Activated CD8-positive, alpha-beta memory T cell treated with anti-CD3 and anti-CD28 coated beads, Interleukin-2, amount 10 ng/mL, durations not matched to agents 7 days and 5 days (primary cell): ENCODE measurements at regions not wholly inside any gene's neighbourhood (a gene's known extent, or its start where the extent isn't known, plus 50 kb on each side); places are given as distances from the start of the nearest gene placed in this dataset.
"Not testable (repeated sequence)": the region's sequence is repeated elsewhere in the genome, so short reads cannot be mapped to it uniquely, and the experiment has no call there.

Experiments used
- ATAC-seq: fragments of 150-1000 bp; cut with Tn5 transposase; one replicate; pipeline ENCODE4 v1.10.0; 2021; ENCODE audit warnings: moderate library complexity
- CTCF ChIA-PET: fragments of 350-600 bp; sonication (Branson Sonifier 250); formaldehyde crosslinking; loops from one replicate; lab custom pipeline; 2021; ENCODE audit warnings: antibody characterized with exemption; lab: Charles Lee
- DNase-seq: peaks from one replicate; pipeline ENCODE4 v3.0.0-alpha.2; 2020
- H3K27ac Mint-ChIP-seq: one replicate; pipeline ENCODE4 v1.8.0; 2021; ENCODE audit warnings: mild to moderate bottlenecking, mixed read lengths
- H3K27me3 Mint-ChIP-seq: one replicate; pipeline ENCODE4 v1.8.0; 2021; ENCODE audit warnings: mixed read lengths
- H3K36me3 Mint-ChIP-seq: one replicate; pipeline ENCODE4 v1.8.0; 2021; ENCODE audit warnings: mild to moderate bottlenecking, mixed read lengths
- H3K4me1 Mint-ChIP-seq: one replicate; pipeline ENCODE4 v1.8.0; 2021; ENCODE audit warnings: mixed read lengths
- H3K4me3 Mint-ChIP-seq: one replicate; pipeline ENCODE4 v1.8.0; 2021; ENCODE audit warnings: mild to moderate bottlenecking, moderate library complexity, mixed read lengths
- H3K9me3 Mint-ChIP-seq: one replicate; pipeline ENCODE4 v1.8.0; 2022; ENCODE audit warnings: low read depth, mixed read lengths

DNA sequence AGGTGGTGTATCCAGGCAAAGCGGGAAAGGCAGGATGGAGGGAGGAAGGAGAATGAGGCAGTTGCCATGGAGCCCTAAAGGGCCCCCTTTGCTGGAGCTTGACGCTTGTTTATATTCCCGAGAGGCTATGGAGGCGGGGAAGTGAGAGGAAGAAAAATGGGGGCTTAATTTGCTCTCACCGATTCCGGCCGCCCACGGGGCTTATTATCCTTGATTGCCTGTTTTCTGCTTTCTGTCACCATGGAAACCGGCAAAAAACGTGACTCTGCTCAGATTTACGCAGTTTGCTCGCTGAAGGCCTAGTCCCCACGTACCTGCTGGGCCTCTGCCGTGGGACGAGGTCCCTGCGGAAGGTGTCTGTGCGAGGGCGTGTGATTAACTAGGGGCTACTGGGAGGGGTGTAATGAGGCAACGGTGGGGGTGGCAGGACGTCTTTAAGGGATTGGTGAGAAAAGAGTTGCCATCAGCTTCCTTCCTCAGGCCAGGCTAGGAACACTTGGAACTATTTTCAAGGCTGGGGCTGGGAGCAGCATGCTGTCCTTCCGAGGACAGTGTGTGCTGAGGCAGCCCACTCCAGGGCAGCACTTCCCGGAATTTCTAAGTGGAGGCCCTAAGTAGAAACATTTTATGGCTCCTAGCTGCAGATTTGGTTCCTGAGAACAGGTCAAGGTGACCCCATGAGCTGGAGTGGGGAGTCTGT, 110.8 kb upstream of the NDN start:
- Mint-ChIP-seq H3K36me3 (no peaks in the 10 kb centered on the region), H3K4me1 (no peaks in the 10 kb centered on the region), H3K27me3 (no peaks in the 10 kb centered on the region), H3K27ac (no peak overlapping the region), H3K4me3 (no peak overlapping the region), H3K9me3 (peaks cover 29% of the 10 kb centered on the region)
- no peak for DNase-seq
- ATAC-seq, result no peak
- CTCF ChIA-PET, result no interaction called here

DNA sequence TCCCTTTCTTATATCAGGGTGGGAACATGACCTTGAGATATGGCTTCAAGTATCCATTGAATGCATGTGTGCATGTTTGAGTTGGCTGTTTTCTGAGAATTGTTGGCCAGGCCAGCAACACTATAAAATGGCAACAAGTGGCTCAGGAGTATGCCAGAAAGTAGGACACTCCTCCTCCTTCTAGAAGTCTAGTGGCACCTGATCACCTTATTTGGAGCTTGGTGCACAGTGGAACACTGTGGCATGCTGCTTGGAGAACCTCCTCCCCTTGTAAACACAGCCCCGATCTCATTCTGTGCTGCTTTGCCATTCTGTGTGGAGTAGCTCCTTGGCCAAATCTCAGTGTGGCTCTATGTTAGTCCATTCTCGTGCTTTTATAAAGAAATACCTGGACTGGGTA, 114.8 kb upstream of the NDN start:
- ATAC-seq, result no peak
- no peaks in the 10 kb centered on the region for H3K27me3 Mint-ChIP-seq
- CTCF ChIA-PET, result no interaction called here
- no peak overlapping the region for H3K27ac Mint-ChIP-seq
- H3K4me3 Mint-ChIP-seq, result no peak overlapping the region
- H3K36me3 Mint-ChIP-seq, result no peaks in the 10 kb centered on the region
- no peak for DNase-seq
- H3K9me3 Mint-ChIP-seq, result peaks cover 21% of the 10 kb centered on the region
- H3K4me1 Mint-ChIP-seq, result no peaks in the 10 kb centered on the region

DNA sequence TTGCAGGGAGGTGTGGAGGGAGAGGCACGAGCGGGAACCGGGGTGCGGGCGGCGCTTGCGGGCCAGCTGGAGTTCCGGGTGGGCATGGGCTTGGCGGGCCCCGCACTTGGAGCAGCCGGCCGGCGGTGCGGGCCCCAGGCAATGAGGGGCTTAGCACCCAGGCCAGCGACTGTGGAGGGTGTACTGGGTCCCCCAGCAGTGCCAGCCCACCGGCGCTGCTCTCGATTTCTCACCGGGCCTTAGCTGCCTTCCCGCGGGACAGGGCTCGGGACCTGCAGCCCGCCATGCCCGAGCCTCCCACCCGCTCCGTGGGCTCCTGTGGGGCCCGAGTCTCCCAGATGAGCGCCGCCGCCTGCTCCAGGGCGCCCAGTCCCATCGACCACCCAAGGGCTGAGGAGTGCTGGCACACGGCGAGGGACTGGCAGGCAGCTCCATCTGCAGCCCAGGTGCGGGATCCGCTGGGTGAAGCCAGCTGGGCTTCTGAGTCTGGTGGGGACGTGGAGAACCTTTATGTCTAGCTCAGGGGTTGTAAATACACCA, 115.9 kb upstream of the NDN start:
- ATAC-seq, H3K27ac Mint-ChIP-seq, H3K4me3 Mint-ChIP-seq, H3K27me3 Mint-ChIP-seq, CTCF ChIA-PET, DNase-seq, H3K36me3 Mint-ChIP-seq, H3K4me1 Mint-ChIP-seq: not testable (repeated sequence)
- peaks cover 18% of the 10 kb centered on the region for H3K9me3 Mint-ChIP-seq

DNA sequence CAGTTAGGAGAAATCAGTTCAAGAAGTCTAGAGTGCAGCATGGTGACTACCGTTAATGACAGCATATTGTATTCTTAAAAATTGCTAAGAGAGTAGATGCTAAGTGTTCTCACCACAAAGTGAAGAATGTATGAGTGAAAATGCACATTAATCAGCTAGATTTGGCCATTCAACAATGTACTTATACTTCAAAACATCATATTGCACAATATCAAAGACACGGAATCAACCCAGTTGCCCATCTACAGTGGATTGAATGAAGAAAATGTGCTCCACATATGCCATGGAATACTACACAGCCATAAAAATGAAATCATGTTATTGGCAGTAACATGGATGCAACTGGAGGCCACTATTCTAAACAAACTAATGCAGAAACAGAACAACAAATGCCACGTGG, 119.9 kb upstream of the NDN start:
- no peaks in the 10 kb centered on the region for H3K4me1 Mint-ChIP-seq
- CTCF ChIA-PET, result no interaction called here
- peaks cover 6% of the 10 kb centered on the region for H3K9me3 Mint-ChIP-seq
- no peaks in the 10 kb centered on the region for H3K36me3 Mint-ChIP-seq
- ATAC-seq (no peak), DNase-seq (no peak)
- H3K27me3 Mint-ChIP-seq, result no peaks in the 10 kb centered on the region
- H3K27ac Mint-ChIP-seq, result no peak overlapping the region
- H3K4me3 Mint-ChIP-seq, result no peak overlapping the region

DNA sequence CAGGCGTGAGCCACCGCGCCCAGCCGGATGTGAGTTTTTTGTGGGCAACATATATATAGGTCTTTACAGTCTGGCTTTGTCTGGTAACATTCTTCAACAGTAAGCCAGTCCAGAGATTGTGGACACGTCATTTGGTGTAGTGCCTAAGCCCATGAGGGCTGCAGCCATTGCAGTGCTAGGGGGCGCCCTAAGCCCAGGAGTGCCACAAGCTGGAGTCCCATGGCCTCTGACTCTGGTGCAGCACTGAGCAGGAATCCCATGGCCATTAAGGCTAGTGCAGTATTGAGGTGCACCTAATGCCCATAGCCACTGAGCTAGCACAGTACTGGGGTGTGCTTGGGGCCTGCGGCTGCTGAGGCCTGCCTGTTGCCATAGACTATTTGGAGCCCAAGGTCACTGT, 136.4 kb upstream of the NDN start:
- ATAC-seq (no peak), DNase-seq (no peak)
- no peak overlapping the region for H3K27ac Mint-ChIP-seq
- H3K36me3 Mint-ChIP-seq, result no peaks in the 10 kb centered on the region
- no peaks in the 10 kb centered on the region for H3K27me3 Mint-ChIP-seq
- no peak overlapping the region for H3K4me3 Mint-ChIP-seq
- CTCF ChIA-PET, result no interaction called here
- peaks cover 17% of the 10 kb centered on the region for H3K9me3 Mint-ChIP-seq
- H3K4me1 Mint-ChIP-seq, result no peaks in the 10 kb centered on the region

DNA sequence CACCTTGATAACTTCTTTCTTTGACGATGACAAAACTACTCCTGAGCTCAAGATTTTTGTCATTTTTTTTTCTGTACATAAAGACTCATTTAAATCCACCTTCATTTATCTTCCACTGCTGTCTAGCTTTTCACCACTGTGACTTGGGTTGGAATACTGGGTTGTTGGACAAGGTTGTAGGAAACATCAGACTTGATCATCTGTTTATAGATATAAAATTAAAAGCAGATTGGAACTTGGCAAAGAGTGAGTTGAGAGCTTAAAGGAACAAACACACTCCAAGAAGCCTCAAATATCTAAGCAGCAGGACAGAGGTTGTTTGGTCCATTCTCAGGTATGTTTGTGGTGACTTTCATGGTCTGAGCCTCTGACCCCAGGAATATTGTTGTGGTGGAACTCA, 141.7 kb upstream of the NDN start:
- peaks cover 14% of the 10 kb centered on the region for H3K9me3 Mint-ChIP-seq
- no peaks in the 10 kb centered on the region for H3K36me3 Mint-ChIP-seq
- H3K27ac Mint-ChIP-seq, result no peak overlapping the region
- no peaks in the 10 kb centered on the region for H3K4me1 Mint-ChIP-seq
- CTCF ChIA-PET, result no interaction called here
- no peak overlapping the region for H3K4me3 Mint-ChIP-seq
- DNase-seq (no peak), ATAC-seq (no peak)
- no peaks in the 10 kb centered on the region for H3K27me3 Mint-ChIP-seq

DNA sequence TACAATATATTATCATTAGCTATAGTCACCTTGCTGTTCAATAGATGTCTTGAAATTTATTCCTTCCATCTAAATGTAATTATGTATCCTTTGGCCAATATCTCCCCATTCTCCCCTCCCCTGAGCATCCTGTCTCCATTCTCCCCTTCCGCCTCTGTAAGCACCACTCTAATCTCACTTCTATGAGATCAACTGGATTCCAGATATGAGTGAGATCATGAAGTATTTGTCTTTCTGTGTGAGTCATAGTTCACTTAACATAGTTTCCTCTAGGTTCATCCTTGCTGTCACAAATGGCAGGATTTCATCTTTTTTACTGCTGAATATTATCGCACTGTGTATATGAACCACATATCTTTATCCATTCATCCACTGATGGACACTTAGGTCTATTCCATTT, 148.8 kb upstream of the NDN start:
- CTCF ChIA-PET, result no interaction called here
- Mint-ChIP-seq H3K27me3 (no peaks in the 10 kb centered on the region), H3K9me3 (peaks cover 6% of the 10 kb centered on the region), H3K36me3 (no peaks in the 10 kb centered on the region), H3K4me1 (no peaks in the 10 kb centered on the region), H3K4me3 (no peak overlapping the region), H3K27ac (no peak overlapping the region)
- ATAC-seq (no peak), DNase-seq (no peak)

DNA sequence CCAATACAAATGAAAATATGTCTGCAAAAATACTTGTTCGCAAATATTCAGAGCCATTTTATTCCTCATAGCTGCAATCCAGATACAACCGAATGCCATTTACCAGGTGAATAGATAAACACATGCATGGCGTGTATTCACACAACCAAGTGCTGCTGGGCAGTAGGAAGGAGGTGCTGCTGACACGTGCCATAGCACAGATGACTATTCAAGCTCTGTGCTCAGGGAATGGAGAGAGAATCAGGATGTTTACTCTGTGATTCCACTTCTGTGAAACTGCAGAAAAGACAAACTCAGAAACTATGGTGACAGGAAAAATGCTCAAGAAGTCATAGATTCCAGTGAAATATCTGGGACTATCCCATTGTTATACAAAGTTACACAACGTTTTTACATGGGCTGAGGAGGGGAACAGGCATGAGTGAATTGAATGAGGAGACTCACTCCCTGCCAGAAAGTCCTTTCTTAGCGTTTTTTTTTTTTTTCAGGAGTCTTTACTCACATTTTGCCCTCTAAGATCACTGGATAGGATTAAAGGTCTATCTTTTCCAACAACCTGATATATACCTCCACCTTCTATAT, 152.9 kb upstream of the NDN start:
- no peak for ATAC-seq
- Mint-ChIP-seq H3K9me3 (peaks cover 4% of the 10 kb centered on the region), H3K27me3 (no peaks in the 10 kb centered on the region), H3K4me3 (no peak overlapping the region), H3K27ac (no peak overlapping the region), H3K4me1 (no peaks in the 10 kb centered on the region), H3K36me3 (no peaks in the 10 kb centered on the region)
- CTCF ChIA-PET, result no interaction called here
- no peak for DNase-seq

DNA sequence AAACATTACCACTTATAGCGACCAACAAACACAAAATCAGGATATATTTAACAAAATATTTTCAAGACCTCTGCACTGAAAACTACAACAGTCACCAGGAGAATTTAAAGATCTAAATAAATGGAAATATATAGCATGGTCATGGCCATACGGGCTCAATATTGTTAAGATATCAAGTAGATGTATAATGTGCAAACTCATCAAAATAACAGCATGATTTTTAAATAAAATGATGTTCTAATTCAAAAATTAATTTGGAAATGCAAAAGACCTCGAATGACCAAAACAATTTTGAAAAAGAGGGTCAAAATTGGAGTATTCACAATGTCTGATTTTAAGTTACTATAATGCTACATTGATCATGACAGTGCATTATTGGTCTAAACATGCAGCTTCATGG, 159.1 kb upstream of the NDN start:
- Mint-ChIP-seq H3K27ac (no peak overlapping the region), H3K36me3 (no peaks in the 10 kb centered on the region), H3K27me3 (no peaks in the 10 kb centered on the region), H3K9me3 (peaks cover 9% of the 10 kb centered on the region), H3K4me3 (no peak overlapping the region), H3K4me1 (no peaks in the 10 kb centered on the region)
- CTCF ChIA-PET, result no interaction called here
- DNase-seq (no peak), ATAC-seq (no peak)

DNA sequence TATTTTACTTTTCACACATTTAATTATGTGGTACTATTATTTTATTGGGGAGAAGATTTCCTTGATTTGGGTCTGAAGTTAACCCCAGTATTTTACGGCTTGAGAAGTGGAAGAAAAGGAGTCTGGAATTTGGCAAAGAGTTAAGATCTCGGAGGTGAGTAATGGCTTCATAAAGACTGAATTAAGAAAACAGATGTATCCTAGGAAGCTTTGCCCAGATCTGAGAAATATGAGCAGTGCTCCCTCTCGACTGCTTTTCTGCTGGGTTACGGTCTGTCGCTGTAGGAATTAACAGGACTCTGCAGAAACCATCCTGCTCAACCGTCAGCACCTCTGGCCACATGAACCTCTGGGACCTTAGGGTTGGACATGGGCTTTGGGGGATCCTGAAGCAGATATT, 163.6 kb upstream of the NDN start:
- ATAC-seq (no peak), DNase-seq (no peak)
- Mint-ChIP-seq H3K4me1 (no peaks in the 10 kb centered on the region), H3K36me3 (no peaks in the 10 kb centered on the region), H3K27me3 (no peaks in the 10 kb centered on the region), H3K9me3 (peaks cover 6% of the 10 kb centered on the region), H3K27ac (no peak overlapping the region), H3K4me3 (no peak overlapping the region)
- CTCF ChIA-PET, result no interaction called here

DNA sequence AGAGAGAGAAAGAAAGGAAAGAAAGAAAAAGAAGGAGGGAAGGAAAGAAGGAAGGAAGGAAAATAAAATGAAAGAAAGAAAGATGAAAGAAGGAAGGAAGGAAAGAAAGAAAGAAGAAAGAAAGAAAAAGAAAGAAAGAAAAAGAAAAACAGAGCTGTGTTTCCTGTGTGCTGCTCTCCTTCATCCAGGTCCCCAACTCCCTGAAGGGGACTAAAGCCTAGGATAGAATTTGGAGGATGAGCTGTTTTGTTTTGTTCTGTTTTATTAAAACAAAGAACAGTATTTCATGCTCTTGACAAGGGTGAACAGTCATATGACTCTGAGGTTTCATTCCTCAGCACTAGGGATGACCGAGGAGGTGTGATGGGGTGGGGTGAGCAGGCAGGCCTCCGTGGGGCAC, 164.8 kb upstream of the NDN start:
- no peak overlapping the region for H3K27ac Mint-ChIP-seq
- no peak for ATAC-seq

DNA sequence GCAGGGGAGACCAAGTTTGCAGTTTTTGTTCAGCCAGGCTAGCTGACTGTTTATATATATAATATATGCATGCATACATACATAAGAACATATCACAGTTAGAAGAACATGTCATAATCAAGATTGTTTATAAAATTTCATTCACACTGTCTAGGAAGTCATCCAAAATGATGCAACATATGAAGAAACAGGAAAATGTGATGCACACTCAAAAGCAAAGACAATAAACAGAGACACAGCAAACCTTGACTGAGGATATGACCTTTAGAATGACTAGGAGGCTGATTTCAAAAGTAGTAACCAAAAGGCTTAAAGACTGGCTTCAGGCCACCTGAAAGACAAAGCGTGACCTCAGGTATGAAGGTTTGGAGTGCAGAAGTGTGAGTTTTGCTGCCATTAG, 166.2 kb upstream of the NDN start:
- Mint-ChIP-seq H3K4me1 (no peaks in the 10 kb centered on the region), H3K4me3 (no peak overlapping the region), H3K9me3 (peaks cover 6% of the 10 kb centered on the region), H3K27me3 (no peaks in the 10 kb centered on the region), H3K36me3 (no peaks in the 10 kb centered on the region), H3K27ac (no peak overlapping the region)
- CTCF ChIA-PET, result no interaction called here
- DNase-seq (no peak), ATAC-seq (no peak)

More for the DNA sequence above, 164.8 kb upstream of the NDN start:
- Mint-ChIP-seq H3K27me3 (no peaks in the 10 kb centered on the region), H3K36me3 (no peaks in the 10 kb centered on the region), H3K4me1 (no peaks in the 10 kb centered on the region), H3K4me3 (no peak overlapping the region), H3K9me3 (peaks cover 6% of the 10 kb centered on the region)
- CTCF ChIA-PET, result no interaction called here
- DNase-seq, result no peak

DNA sequence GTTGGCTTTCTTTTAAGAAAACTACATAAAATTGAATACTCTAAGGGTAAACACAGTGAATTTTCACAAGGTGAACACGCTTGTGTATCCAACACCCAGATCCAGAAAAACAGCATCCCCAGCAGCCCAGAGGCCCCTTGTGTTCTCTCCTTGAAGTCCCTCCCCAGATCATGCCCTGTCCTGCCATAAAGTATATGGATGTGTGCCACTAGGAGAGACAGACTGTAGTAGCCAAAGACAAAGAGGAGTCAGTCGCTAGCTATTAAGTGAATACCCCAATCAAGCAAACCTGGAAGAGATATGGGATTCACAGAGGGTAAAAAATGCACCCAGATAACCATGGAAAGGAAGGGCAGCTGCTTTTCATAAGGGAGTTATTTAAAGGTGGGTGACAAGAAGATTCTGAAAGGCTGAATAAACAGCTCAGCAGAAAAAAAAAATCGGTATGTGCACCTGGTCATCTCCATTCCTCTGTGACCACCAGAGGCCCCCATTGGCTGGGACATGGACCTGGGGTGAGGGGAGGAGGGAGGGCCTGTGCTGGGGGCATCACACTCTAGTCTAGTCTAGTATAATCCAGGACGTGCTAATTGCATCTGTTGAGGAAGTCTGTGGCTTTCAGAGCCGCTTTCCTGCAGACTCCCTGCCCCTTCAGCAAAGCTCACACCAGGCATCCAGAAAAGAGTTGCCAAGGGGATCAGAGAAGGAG, 167.3 kb upstream of the NDN start:
- no peak for DNase-seq
- H3K4me3 Mint-ChIP-seq, result no peak overlapping the region
- H3K27ac Mint-ChIP-seq, result no peak overlapping the region
- H3K9me3 Mint-ChIP-seq, result no peaks in the 10 kb centered on the region
- CTCF ChIA-PET, result no interaction called here
- ATAC-seq, result no peak
- H3K4me1 Mint-ChIP-seq, result no peaks in the 10 kb centered on the region
- H3K36me3 Mint-ChIP-seq, result no peaks in the 10 kb centered on the region
- H3K27me3 Mint-ChIP-seq, result no peaks in the 10 kb centered on the region
